GM18861 (cell line): ENCODE measurements at regions not wholly inside any gene's neighbourhood (a gene's known extent, or its start where the extent isn't known, plus 50 kb on each side); places are given as distances from the start of the nearest gene placed in this dataset.

ENCODE experiments used
- ATAC-seq: cut with Tn5 transposase; IDR thresholded peaks from one replicate; pipeline ENCODE4 v1.9.1; 2021; ENCODE audit not compliant: unreplicated experiment

- ATAC-seq = no peak
Observed at GRCh38 chr17:77883213-77883650, 75.3 kb upstream of the TNRC6C start.

GRCh38 chr17:77884019-77884418 is 74.5 kb upstream of the TNRC6C start:
- ATAC-seq = no peak

GRCh38 chr17:77884967-77885641 is 73.4 kb upstream of the TNRC6C start:
- no peak for ATAC-seq

- no peak for ATAC-seq
Observed at GRCh38 chr17:77885678-77886386, 72.7 kb upstream of the TNRC6C start.

- no peak for ATAC-seq
Observed at GRCh38 chr17:77886387-77886728, 72.1 kb upstream of the TNRC6C start.

GRCh38 chr17:77887110-77887463 is 71.4 kb upstream of the TNRC6C start:
- no peak for ATAC-seq

- no peak for ATAC-seq
Observed at GRCh38 chr17:77887464-77888241, 70.8 kb upstream of the TNRC6C start.

GRCh38 chr17:77888242-77889134 is 70.0 kb upstream of the TNRC6C start:
- ATAC-seq = no peak

GRCh38 chr17:77889135-77889505 is 69.4 kb upstream of the TNRC6C start:
- ATAC-seq = no peak

GRCh38 chr17:77889866-77890760 is 68.4 kb upstream of the TNRC6C start:
- no peak for ATAC-seq

GRCh38 chr17:77890771-77891170 is 67.7 kb upstream of the TNRC6C start:
- no peak for ATAC-seq

- no peak for ATAC-seq
Observed at GRCh38 chr17:77891602-77892001, 66.9 kb upstream of the TNRC6C start.

- no peak for ATAC-seq
Observed at GRCh38 chr17:77892031-77892430, 66.5 kb upstream of the TNRC6C start.

GRCh38 chr17:77892469-77893143 is 65.9 kb upstream of the TNRC6C start:
- no peak for ATAC-seq

- no peak for ATAC-seq
Observed at GRCh38 chr17:77893144-77894044, 65.1 kb upstream of the TNRC6C start.

- no peak for ATAC-seq
Observed at GRCh38 chr17:77894126-77894956, 64.2 kb upstream of the TNRC6C start.

- ATAC-seq = no peak
Observed at GRCh38 chr17:77897741-77898301, 60.7 kb upstream of the TNRC6C start.
